GM10248 (cell line): ENCODE measurements at regions not wholly inside any gene's neighbourhood (a gene's known extent, or its start where the extent isn't known, plus 50 kb on each side); places are given as distances from the start of the nearest gene placed in this dataset.

Source experiments
- CTCF ChIA-PET: fragments of 300-600 bp; sonication (Branson Sonifier 250); formaldehyde crosslinking; extraction: SDS; loops from one replicate; lab custom pipeline; 2021; ENCODE audit warnings: antibody characterized with exemption; lab: Yijun Ruan, JAX
- POLR2A ChIA-PET: fragments of 350-650 bp; sonication (Branson Sonifier 250); formaldehyde crosslinking; extraction: SDS; loops from one replicate; lab custom pipeline; 2020; ENCODE audit warnings: antibody characterized with exemption; lab: Yijun Ruan, JAX
- DNase-seq: peaks from one replicate; pipeline ENCODE4 v3.0.0; 2012; ENCODE audit errors: extremely low spot score
- TF ChIP-seq, protein P1 (sequence below): IDR thresholded peaks from 2 replicates; pipeline ENCODE4 v1.5.1; 2012; ENCODE audit warnings: mild to moderate bottlenecking, low read depth; ENCODE audit errors: extremely low read depth, missing control alignments, control extremely low read depth

- CTCF ChIA-PET, result interaction anchor here (0.8 kb wide), 1 partner anchor 37 kb away, joined by 3 read pairs; no protein-coding TSS in a partner anchor
- DNase-seq, result no peak
Measured at GRCh38 chr2:35168351-35168750, 1187.2 kb upstream of the CRIM1 start.

DNA sequence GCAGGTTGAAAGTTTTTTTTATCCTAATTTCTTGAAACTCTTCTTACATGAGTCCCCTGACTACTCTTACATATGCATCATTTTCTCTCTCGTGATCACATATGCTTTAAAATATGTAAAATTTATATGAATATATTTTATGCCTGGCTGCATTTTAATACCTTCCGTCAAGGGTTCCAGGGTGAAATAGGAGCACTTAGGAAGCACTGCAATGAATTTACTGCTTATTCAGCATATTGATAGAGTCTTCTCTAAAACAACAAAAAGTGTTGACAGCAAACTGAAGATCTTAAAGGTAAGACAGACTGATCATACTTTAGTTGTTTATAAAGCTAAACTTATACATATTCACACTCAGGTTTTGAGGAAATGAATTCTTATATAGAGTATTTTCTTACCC is 1191.6 kb upstream of the CRIM1 start:
- DNase-seq, result no peak
- TF ChIP-seq, protein P1, sequence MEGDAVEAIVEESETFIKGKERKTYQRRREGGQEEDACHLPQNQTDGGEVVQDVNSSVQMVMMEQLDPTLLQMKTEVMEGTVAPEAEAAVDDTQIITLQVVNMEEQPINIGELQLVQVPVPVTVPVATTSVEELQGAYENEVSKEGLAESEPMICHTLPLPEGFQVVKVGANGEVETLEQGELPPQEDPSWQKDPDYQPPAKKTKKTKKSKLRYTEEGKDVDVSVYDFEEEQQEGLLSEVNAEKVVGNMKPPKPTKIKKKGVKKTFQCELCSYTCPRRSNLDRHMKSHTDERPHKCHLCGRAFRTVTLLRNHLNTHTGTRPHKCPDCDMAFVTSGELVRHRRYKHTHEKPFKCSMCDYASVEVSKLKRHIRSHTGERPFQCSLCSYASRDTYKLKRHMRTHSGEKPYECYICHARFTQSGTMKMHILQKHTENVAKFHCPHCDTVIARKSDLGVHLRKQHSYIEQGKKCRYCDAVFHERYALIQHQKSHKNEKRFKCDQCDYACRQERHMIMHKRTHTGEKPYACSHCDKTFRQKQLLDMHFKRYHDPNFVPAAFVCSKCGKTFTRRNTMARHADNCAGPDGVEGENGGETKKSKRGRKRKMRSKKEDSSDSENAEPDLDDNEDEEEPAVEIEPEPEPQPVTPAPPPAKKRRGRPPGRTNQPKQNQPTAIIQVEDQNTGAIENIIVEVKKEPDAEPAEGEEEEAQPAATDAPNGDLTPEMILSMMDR, result no peak
- ChIA-PET CTCF (no interaction called here), POLR2A (no interaction called here)

More at GRCh38 chr2:35168351-35168750, 1187.2 kb upstream of the CRIM1 start:
- POLR2A ChIA-PET, result no interaction called here
- TF ChIP-seq, protein P1, result no peak

GRCh38 chr2:35160871-35161270 is 1194.7 kb upstream of the CRIM1 start:
- ChIA-PET CTCF (no interaction called here), POLR2A (no interaction called here)
- TF ChIP-seq, protein P1, result no peak
- DNase-seq, result no peak

DNA sequence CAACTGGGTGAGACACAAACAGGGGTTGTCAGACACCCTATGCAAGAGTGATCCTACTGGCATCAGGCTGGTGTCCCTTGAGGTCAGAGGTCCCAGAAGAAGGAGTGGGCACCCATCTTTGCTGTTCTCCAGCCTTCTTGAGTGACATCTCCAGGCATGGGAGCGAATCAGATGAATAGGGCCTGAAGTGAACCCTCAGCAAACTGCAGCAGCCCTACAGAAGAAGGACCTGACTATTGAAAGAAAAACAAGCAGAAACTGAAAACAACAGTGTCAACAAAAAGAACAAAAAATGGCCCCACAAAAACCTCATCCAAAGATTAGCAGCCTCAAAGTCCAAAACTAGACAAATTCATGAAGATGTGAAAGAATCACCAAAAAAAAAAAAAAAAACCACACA is 1229.7 kb upstream of the CRIM1 start:
- TF ChIP-seq, protein P1, result no peak
- CTCF ChIA-PET, result no interaction called here
- no peak for DNase-seq
- POLR2A ChIA-PET, result no interaction called here

GRCh38 chr2:35125278-35125677 is 1230.3 kb upstream of the CRIM1 start:
- TF ChIP-seq, protein P1, result no peak
- POLR2A ChIA-PET, result no interaction called here
- no peak for DNase-seq
- CTCF ChIA-PET, result no interaction called here

DNA sequence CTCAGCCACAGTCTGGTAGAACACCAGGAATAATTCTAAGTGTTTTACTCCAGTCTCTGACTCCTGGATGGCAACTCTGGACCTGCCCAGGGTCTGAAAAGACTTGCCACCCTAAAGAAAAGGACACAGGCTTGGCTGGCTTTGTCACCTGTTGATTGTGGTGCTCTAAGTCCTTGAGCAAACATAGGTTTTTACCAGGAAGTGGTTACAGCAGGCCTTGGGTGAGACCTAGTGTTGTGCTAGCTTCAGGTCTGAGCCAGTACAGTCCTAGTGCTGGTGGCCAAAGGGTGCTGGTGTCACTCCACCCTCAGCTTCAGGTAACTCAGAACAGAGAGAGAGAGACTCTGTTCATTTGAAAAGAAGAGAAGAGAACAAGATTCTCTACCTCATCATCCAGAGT is 1239.4 kb upstream of the CRIM1 start:
- TF ChIP-seq, protein P1, result no peak
- ChIA-PET CTCF (interaction anchor here (1.2 kb wide), 1 partner anchor 25 kb away, joined by 6 read pairs; no protein-coding TSS in a partner anchor), POLR2A (no interaction called here)
- no peak for DNase-seq
